Endothelial cell of umbilical vein (primary cell): ENCODE measurements at regions not wholly inside any gene's neighbourhood (a gene's known extent, or its start where the extent isn't known, plus 50 kb on each side); places are given as distances from the start of the nearest gene placed in this dataset.
A peak's percentile ranks its signal among the peaks of the same experiment; 100 is the strongest.

Experiments used
- BruUV-seq: library from RNA; stranded (reverse); fragments of 400-500 nt; replicated peaks from 2 replicates; lab custom pipeline; 2021; lab: Mats Ljungman, UMichigan
- CTCF ChIA-PET: fragments of 300-600, 350-600 bp; sonication (Branson Sonifier 250); formaldehyde crosslinking; loops from one replicate; lab custom pipeline; 2021; ENCODE audit warnings: antibody characterized with exemption, inconsistent platforms; lab: Charles Lee
- POLR2A ChIA-PET: fragments of 300-600, 350-600 bp; sonication (Branson Sonifier 250); formaldehyde crosslinking; loops from one replicate; lab custom pipeline; 2021; ENCODE audit warnings: antibody characterized with exemption, inconsistent platforms; lab: Charles Lee
- DNase-seq: peaks from one replicate; pipeline ENCODE4 v3.0.0-alpha.2; 2011; ENCODE audit warnings: low read depth, low spot score
- FAIRE-seq: peaks from 2 replicates; lab custom pipeline; 2011; peaks lifted over from hg19 to GRCh38; lab: Jason Lieb, UNC
- H2AFZ ChIP-seq: 2 replicates; pipeline ENCODE4 v1.6.0; 2012; ENCODE audit warnings: low read depth, low read length, control low read depth, inconsistent platforms
- H3K27ac ChIP-seq: 2 replicates; pipeline ENCODE4 v1.5.1; 2011; ENCODE audit warnings: low read depth, mild to moderate bottlenecking, control low read depth, low read length, moderate library complexity; ENCODE audit not compliant: insufficient read depth
- H3K27me3 ChIP-seq, 2 experiments: 2 replicates each; pipeline versions ENCODE4 v1.6.0 to v1.6.1; 2011; ENCODE audit warnings: low read length in 2 of 2, mixed read lengths in 1 of 2; ENCODE audit not compliant: control insufficient read depth in 2 of 2, insufficient read depth in 2 of 2
- H3K36me3 ChIP-seq, 2 experiments: 2 replicates in 1 of 2; 3 replicates in 1 of 2; pipeline ENCODE4 v1.5.1; 2011; ENCODE audit warnings: low read length in 2 of 2, mild to moderate bottlenecking in 1 of 2, moderate library complexity in 1 of 2; ENCODE audit not compliant: control insufficient read depth in 2 of 2, insufficient read depth in 2 of 2; ENCODE audit errors: extremely low read depth in 1 of 2
- H3K4me1 ChIP-seq: 3 replicates; pipeline ENCODE4 v1.5.1; 2011; ENCODE audit warnings: mild to moderate bottlenecking, low read length; ENCODE audit not compliant: control insufficient read depth, insufficient read depth; ENCODE audit errors: extremely low read depth
- H3K4me2 ChIP-seq: 2 replicates; pipeline ENCODE4 v1.6.1; 2011; ENCODE audit warnings: low read length, control low read depth, mixed read lengths; ENCODE audit not compliant: insufficient read depth
- H3K4me3 ChIP-seq, 3 experiments: fragments of 200-600 bp in 1 of 3; sonication (generic), shearing (Covaris generic) in 1 of 3; replicated peaks in 1 of 3; 2 replicates each; pipeline ENCODE4 v1.5.1; 2011 to 2016; ENCODE audit warnings: control low read depth in 3 of 3, low read length in 3 of 3, mild to moderate bottlenecking in 2 of 3, inconsistent platforms in 1 of 3, low read depth in 1 of 3, moderate library complexity in 1 of 3; ENCODE audit not compliant: insufficient read depth in 1 of 3
- H3K79me2 ChIP-seq: 2 replicates; pipeline ENCODE4 v1.6.0; 2012; ENCODE audit warnings: low read length, inconsistent platforms; ENCODE audit not compliant: control insufficient read depth, insufficient read depth
- H3K9ac ChIP-seq: replicated peaks from 2 replicates; pipeline ENCODE3; 2011; ENCODE audit warnings: low read length, control low read depth; ENCODE audit not compliant: insufficient read depth; ENCODE audit errors: extremely low read depth
- H3K9me1 ChIP-seq: replicated peaks from 3 replicates; pipeline ENCODE4 v1.6.0; 2011; ENCODE audit warnings: mild to moderate bottlenecking, low read length; ENCODE audit not compliant: control insufficient read depth, insufficient read depth; ENCODE audit errors: extremely low read depth
- H3K9me3 ChIP-seq: replicated peaks from 2 replicates; pipeline ENCODE4 v1.5.1; 2012; ENCODE audit warnings: low read length, inconsistent platforms; ENCODE audit not compliant: control insufficient read depth, insufficient read depth
- H4K20me1 ChIP-seq: replicated peaks from 2 replicates; pipeline ENCODE3; 2011; ENCODE audit warnings: mild to moderate bottlenecking, low read length; ENCODE audit not compliant: control insufficient read depth, insufficient read depth; ENCODE audit errors: extremely low read depth
- EZH2 ChIP-seq: IDR thresholded peaks from 2 replicates; pipeline ENCODE4 v1.6.1; 2012; ENCODE audit warnings: borderline replicate concordance, low read depth, mild to moderate bottlenecking, moderate library complexity, low read length, inconsistent platforms; ENCODE audit not compliant: severe bottlenecking
- FOS ChIP-seq: IDR thresholded peaks from 2 replicates; pipeline ENCODE4 v1.6.1; 2011; ENCODE audit warnings: mild to moderate bottlenecking, low read length, moderate library complexity, borderline replicate concordance; ENCODE audit not compliant: insufficient read depth
- GATA2 ChIP-seq: IDR thresholded peaks from 2 replicates; pipeline ENCODE4 v1.7.0; 2011; ENCODE audit warnings: low read depth, mild to moderate bottlenecking, moderate library complexity, mixed read lengths, low read length; ENCODE audit not compliant: insufficient read length, insufficient read depth
- POLR2A ChIP-seq: IDR thresholded peaks from 2 replicates; pipeline ENCODE4 v1.6.1; 2012; ENCODE audit warnings: low read depth, mild to moderate bottlenecking, control low read depth, low read length
- POLR2AphosphoS5 ChIP-seq: IDR thresholded peaks from 2 replicates; pipeline ENCODE4 v1.6.1; 2012; ENCODE audit warnings: low read depth, mild to moderate bottlenecking, control low read depth, low read length, moderate library complexity; ENCODE audit not compliant: insufficient read depth
- dilution Hi-C: fragments of 300-500 bp; cut with MboI; formaldehyde crosslinking; loops from one replicate; pipeline ENCODE4 v1.15.0; 2019; ENCODE audit warnings: low sequenced_read_pairs; ENCODE audit not compliant: extremely low pct_ligation_motif_present
- intact Hi-C: fragments of 100-400 bp; cut with micrococcal nuclease; formaldehyde crosslinking; loops from one replicate; pipeline ENCODE4 v1.10.0; 2022
- TF ChIP-seq, protein P1 (sequence below), 2 donors: IDR thresholded peaks; 1 replicate in 1 of 2; 2 replicates in 1 of 2; pipeline ENCODE4 v1.5.1; 2011; ENCODE audit warnings: low read length in 2 of 2, mild to moderate bottlenecking in 2 of 2, moderate library complexity in 2 of 2, control low read depth in 1 of 2, inconsistent platforms in 1 of 2, low read depth in 1 of 2; ENCODE audit not compliant: insufficient read depth in 1 of 2; ENCODE audit errors: extremely low read depth in 1 of 2
- TF ChIP-seq, protein P2 (sequence below): IDR thresholded peaks from 2 replicates; pipeline ENCODE4 v1.6.1; 2011; ENCODE audit not compliant: insufficient read depth, insufficient read length

DNA sequence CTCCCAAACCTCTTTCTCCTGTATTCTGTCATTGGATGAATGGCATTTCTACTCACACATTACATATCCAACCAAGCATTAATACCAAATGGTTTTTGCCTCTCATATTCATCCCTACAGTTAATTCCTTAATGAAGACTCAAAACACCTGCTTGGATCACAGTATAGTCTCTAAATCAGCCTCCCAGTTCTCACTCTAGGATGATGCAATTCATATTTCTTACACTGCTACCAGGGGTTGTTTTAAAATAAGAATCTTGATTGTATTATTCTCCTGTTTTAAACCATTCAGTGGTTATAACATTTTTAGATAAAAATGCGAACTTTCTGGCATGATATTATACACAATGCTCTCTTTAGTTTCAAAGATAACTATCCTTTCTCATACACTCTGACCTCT lies 281.4 kb upstream of the ZEB2 start:
- no peak overlapping the region for H3K9ac ChIP-seq
- no TSS peak for BruUV-seq
- H2AFZ ChIP-seq, result no peak overlapping the region
- TF ChIP-seq POLR2AphosphoS5, result no peak
- TF ChIP-seq POLR2A, result no peak
- TF ChIP-seq, protein P1, sequence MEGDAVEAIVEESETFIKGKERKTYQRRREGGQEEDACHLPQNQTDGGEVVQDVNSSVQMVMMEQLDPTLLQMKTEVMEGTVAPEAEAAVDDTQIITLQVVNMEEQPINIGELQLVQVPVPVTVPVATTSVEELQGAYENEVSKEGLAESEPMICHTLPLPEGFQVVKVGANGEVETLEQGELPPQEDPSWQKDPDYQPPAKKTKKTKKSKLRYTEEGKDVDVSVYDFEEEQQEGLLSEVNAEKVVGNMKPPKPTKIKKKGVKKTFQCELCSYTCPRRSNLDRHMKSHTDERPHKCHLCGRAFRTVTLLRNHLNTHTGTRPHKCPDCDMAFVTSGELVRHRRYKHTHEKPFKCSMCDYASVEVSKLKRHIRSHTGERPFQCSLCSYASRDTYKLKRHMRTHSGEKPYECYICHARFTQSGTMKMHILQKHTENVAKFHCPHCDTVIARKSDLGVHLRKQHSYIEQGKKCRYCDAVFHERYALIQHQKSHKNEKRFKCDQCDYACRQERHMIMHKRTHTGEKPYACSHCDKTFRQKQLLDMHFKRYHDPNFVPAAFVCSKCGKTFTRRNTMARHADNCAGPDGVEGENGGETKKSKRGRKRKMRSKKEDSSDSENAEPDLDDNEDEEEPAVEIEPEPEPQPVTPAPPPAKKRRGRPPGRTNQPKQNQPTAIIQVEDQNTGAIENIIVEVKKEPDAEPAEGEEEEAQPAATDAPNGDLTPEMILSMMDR (IDR thresholded peaks at IDR 0.05; ENCODE audit: extremely low read depth in 1 of 2, insufficient read depth in 1 of 2, low read depth in 1 of 2, low read length in 2 of 2), result no peak
- no peak for TF ChIP-seq EZH2
- no peak for TF ChIP-seq GATA2
- no peak for TF ChIP-seq FOS
- TF ChIP-seq, protein P2, sequence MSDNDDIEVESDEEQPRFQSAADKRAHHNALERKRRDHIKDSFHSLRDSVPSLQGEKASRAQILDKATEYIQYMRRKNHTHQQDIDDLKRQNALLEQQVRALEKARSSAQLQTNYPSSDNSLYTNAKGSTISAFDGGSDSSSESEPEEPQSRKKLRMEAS, result no peak
- dilution Hi-C loops (no loop called here), intact Hi-C loops (loop anchor here (10.0 kb wide), 1 partner anchor 683 kb away; no protein-coding TSS in a partner anchor)
- H3K27ac ChIP-seq, result peak overlapping the region; percentile 16
- CTCF ChIA-PET, result interaction anchor here (0.6 kb wide), 1 partner anchor 12 kb away, joined by 3 read pairs; no protein-coding TSS in a partner anchor
- FAIRE-seq, result no peak
- POLR2A ChIA-PET, result no interaction called here
- peaks cover 10% of the 10 kb centered on the region for H3K4me1 ChIP-seq
- H3K9me1 ChIP-seq, result no peaks in the 10 kb centered on the region
- no peak for DNase-seq
- no peaks in the 10 kb centered on the region for H3K9me3 ChIP-seq
- H4K20me1 ChIP-seq, result no peaks in the 10 kb centered on the region
- no peaks in the 10 kb centered on the region for H3K79me2 ChIP-seq
- no peak overlapping the region for H3K4me3 ChIP-seq
- no peaks in the 10 kb centered on the region for H3K27me3 ChIP-seq
- no peak overlapping the region for H3K4me2 ChIP-seq
- no peaks in the 10 kb centered on the region for H3K36me3 ChIP-seq
